Limb (tissue), 2 donors: ENCODE measurements at regions not wholly inside any gene's neighbourhood (a gene's known extent, or its start where the extent isn't known, plus 50 kb on each side); places are given as distances from the start of the nearest gene placed in this dataset.
"Not testable (repeated sequence)": the region's sequence is repeated elsewhere in the genome, so short reads cannot be mapped to it uniquely, and the experiment has no call there.

ENCODE experiments used
- DNase-seq, 2 donors: peaks; one replicate each; pipeline ENCODE4 v3.0.0-alpha.2; 2016; ENCODE audit errors: extremely low spot score in 2 of 2

- DNase-seq, result no peak
Observed at GRCh38 chr18:995629-996028, 91.0 kb downstream of the ADCYAP1 start.

GRCh38 chr18:997499-997898 is 92.8 kb downstream of the ADCYAP1 start:
- no peak for DNase-seq

GRCh38 chr18:998936-999335 is 94.3 kb downstream of the ADCYAP1 start:
- DNase-seq, result no peak

- DNase-seq, result no peak
Observed at GRCh38 chr18:1002653-1003178, 98.0 kb downstream of the ADCYAP1 start.

GRCh38 chr18:1003499-1003898 is 98.8 kb downstream of the ADCYAP1 start:
- no peak for DNase-seq

GRCh38 chr18:1006304-1006703 is 101.6 kb downstream of the ADCYAP1 start:
- no peak for DNase-seq

GRCh38 chr18:1006965-1007364 is 102.3 kb downstream of the ADCYAP1 start:
- no peak for DNase-seq

- no peak for DNase-seq
Observed at GRCh38 chr18:1011349-1011748, 106.7 kb downstream of the ADCYAP1 start.

GRCh38 chr18:1012775-1013174 is 108.1 kb downstream of the ADCYAP1 start:
- DNase-seq, result no peak

GRCh38 chr18:1013951-1014350 is 109.3 kb downstream of the ADCYAP1 start:
- no peak for DNase-seq

GRCh38 chr18:1014509-1014908 is 109.8 kb downstream of the ADCYAP1 start:
- DNase-seq, result no peak

- no peak for DNase-seq
Observed at GRCh38 chr18:1014951-1015624, 110.4 kb downstream of the ADCYAP1 start.

- no peak for DNase-seq
Observed at GRCh38 chr18:1015777-1016176, 111.1 kb downstream of the ADCYAP1 start.

GRCh38 chr18:1017227-1018058 is 112.8 kb downstream of the ADCYAP1 start:
- peak in 1 of 2 donors; percentile 47 for DNase-seq

- DNase-seq, result peak; percentile 58 to 88
Observed at GRCh38 chr18:1018181-1018681, 113.6 kb downstream of the ADCYAP1 start.

GRCh38 chr18:1019191-1019590 is 114.5 kb downstream of the ADCYAP1 start:
- peak in 1 of 2 donors; percentile 55 for DNase-seq

GRCh38 chr18:1020731-1021344 is 116.2 kb downstream of the ADCYAP1 start:
- DNase-seq, result no peak

GRCh38 chr18:1026930-1027329 is 122.3 kb downstream of the ADCYAP1 start:
- no peak for DNase-seq

- DNase-seq, result not testable (repeated sequence)
Observed at GRCh38 chr18:1033092-1033491, 128.4 kb downstream of the ADCYAP1 start.

- DNase-seq, result no peak
Observed at GRCh38 chr18:1034971-1035370, 130.3 kb downstream of the ADCYAP1 start.

- DNase-seq, result no peak
Observed at GRCh38 chr18:1036926-1037325, 132.3 kb downstream of the ADCYAP1 start.

- DNase-seq, result no peak
Observed at GRCh38 chr18:1037776-1038175, 133.1 kb downstream of the ADCYAP1 start.
